Panc1 (cell line): ENCODE measurements at regions not wholly inside any gene's neighbourhood (a gene's known extent, or its start where the extent isn't known, plus 50 kb on each side); places are given as distances from the start of the nearest gene placed in this dataset.
"Not testable (repeated sequence)": the region's sequence is repeated elsewhere in the genome, so short reads cannot be mapped to it uniquely, and the experiment has no call there.

Experiments used
- ATAC-seq: fragments of 200-7000 bp; cut with Tn5 transposase; 2 replicates; pipeline ENCODE4 v1.9.1; 2020; ENCODE audit warnings: mild to moderate bottlenecking, moderate library complexity
- BruUV-seq: library from RNA; stranded (reverse); fragments of 400-500 nt; replicated peaks from 2 replicates; lab custom pipeline; 2021; lab: Mats Ljungman, UMichigan
- CTCF ChIA-PET: fragments of 300-600 bp; sonication (Branson Sonifier 250); formaldehyde crosslinking; loops from one replicate; lab custom pipeline; 2022; ENCODE audit warnings: antibody characterized with exemption; lab: Charles Lee
- POLR2A ChIA-PET: fragments of 300-600 bp; sonication (Branson Sonifier 250); formaldehyde crosslinking; loops from one replicate; lab custom pipeline; 2022; ENCODE audit warnings: antibody characterized with exemption; lab: Charles Lee
- DNase-seq: peaks from one replicate; pipeline ENCODE4 v3.0.0-alpha.2; 2010; ENCODE audit warnings: low read depth, low spot score
- H3K27ac ChIP-seq: 2 replicates; pipeline ENCODE4 v1.5.1; 2011; ENCODE audit warnings: mild to moderate bottlenecking, low read length, inconsistent platforms
- H3K27me3 ChIP-seq: fragments of 200-500 bp; sonication (Bioruptor generic); 2 replicates; pipeline ENCODE4 v1.6.0; 2014; ENCODE audit warnings: low read length, inconsistent platforms; ENCODE audit not compliant: control insufficient read depth, insufficient read depth
- H3K36me3 ChIP-seq: fragments of 200-500 bp; sonication (Bioruptor generic); 2 replicates; pipeline ENCODE4 v1.5.1; 2014; ENCODE audit warnings: inconsistent platforms, mild to moderate bottlenecking, low read length, moderate library complexity; ENCODE audit not compliant: control insufficient read depth, insufficient read depth
- H3K4me1 ChIP-seq: 2 replicates; pipeline ENCODE4 v1.5.1; 2011; ENCODE audit warnings: inconsistent platforms, mild to moderate bottlenecking, low read length, moderate library complexity; ENCODE audit not compliant: control insufficient read depth, insufficient read depth
- H3K4me3 ChIP-seq, 2 experiments: 2 replicates each; pipeline ENCODE4 v1.5.1; 2011 to 2012; ENCODE audit warnings: low read depth in 2 of 2, low read length in 2 of 2, mild to moderate bottlenecking in 2 of 2, inconsistent platforms in 1 of 2, moderate library complexity in 1 of 2
- H3K9me3 ChIP-seq: fragments of 200-500 bp; sonication (Bioruptor generic); 2 replicates; pipeline ENCODE4 v1.5.1; 2014; ENCODE audit warnings: low read depth, mild to moderate bottlenecking, inconsistent platforms, low read length, moderate library complexity; ENCODE audit not compliant: control insufficient read depth, insufficient read depth
- POLR2AphosphoS5 ChIP-seq: IDR thresholded peaks from 2 replicates; pipeline ENCODE4 v1.6.1; 2012; ENCODE audit warnings: mild to moderate bottlenecking, low read depth, low read length, moderate library complexity
- SIN3A ChIP-seq: IDR thresholded peaks from 2 replicates; pipeline ENCODE4 v1.6.1; 2012; ENCODE audit warnings: low read depth, mild to moderate bottlenecking, low read length, moderate library complexity, borderline replicate concordance; ENCODE audit not compliant: insufficient read depth
- TCF7L2 ChIP-seq: IDR thresholded peaks from 2 replicates; pipeline ENCODE4 v1.6.1; 2011; ENCODE audit warnings: mild to moderate bottlenecking, low read depth, low read length, inconsistent platforms
- in situ Hi-C: cut with HindIII; loops from 2 replicates; pipeline ENCODE4 v1.10.0; 2016; ENCODE audit warnings: low sequenced_read_pairs, low pct_unique_long_range_greater_than_20kb
- intact Hi-C: fragments of 100-400 bp; cut with micrococcal nuclease; formaldehyde crosslinking; loops from one replicate; pipeline ENCODE4 v1.10.0; 2022; ENCODE audit not compliant: unreplicated experiment
- TF ChIP-seq, protein P1 (sequence below), 2 experiments: IDR thresholded peaks; 2 replicates each; pipeline ENCODE4 v1.6.1; 2011 to 2012; ENCODE audit warnings: low read depth in 2 of 2, control low read depth in 1 of 2, low read length in 1 of 2, mild to moderate bottlenecking in 1 of 2, moderate library complexity in 1 of 2; ENCODE audit not compliant: insufficient read depth in 1 of 2
- TF ChIP-seq, protein P2 (sequence below): fragments of 450-650 bp; IDR thresholded peaks from 2 replicates; pipeline ENCODE4 v1.5.1; 2017; ENCODE audit warnings: mild to moderate bottlenecking

GRCh38 chr1:181319907-181320306 is 163.4 kb upstream of the CACNA1E start:
- no TSS peak for BruUV-seq
- CTCF ChIA-PET, result no interaction called here

DNA sequence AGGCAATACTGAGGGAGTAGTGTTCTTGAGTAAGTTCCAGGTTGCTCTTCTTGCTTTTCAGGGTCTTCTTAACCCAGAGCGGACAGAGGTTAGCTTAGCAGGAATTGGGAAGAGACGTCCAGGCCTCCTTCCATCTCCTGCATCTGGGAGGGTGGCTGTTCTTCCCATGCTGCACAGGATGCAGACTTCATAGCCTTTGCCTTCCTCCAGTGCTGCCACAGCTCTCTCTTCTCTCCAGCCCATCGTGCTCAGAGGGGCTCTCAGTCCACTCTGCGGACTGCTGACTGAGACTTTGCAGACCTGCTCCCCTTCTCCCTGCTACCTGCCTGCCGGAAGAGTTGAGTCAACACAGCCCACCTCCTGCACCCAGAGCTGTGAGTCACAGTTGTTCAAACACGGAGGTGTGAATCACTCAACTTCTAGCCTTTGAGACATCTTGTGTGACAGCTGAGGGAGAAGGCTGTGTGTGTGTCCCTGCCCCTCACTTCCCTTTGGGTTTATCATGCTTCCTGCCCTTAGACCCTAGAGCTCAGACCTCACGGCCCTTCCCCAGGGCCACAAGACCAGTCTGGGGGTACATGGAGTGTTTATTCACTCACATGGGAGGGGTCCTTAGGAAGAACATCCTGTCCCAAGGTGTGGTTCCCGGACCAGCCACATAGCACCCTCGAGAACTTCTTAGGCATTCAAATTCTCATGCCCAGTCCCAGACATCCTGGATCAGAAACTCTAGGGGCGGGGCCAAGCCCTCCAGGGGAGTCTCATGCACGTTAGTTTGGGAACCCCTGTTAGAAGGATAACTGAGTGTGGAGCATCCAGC is 158.3 kb upstream of the CACNA1E start:
- H3K27ac ChIP-seq, result no peak overlapping the region
- DNase-seq (no peak), ATAC-seq (peak; percentile 76)
- TF ChIP-seq POLR2AphosphoS5 (no peak), SIN3A (no peak), TCF7L2 (no peak)
- TF ChIP-seq, protein P1, sequence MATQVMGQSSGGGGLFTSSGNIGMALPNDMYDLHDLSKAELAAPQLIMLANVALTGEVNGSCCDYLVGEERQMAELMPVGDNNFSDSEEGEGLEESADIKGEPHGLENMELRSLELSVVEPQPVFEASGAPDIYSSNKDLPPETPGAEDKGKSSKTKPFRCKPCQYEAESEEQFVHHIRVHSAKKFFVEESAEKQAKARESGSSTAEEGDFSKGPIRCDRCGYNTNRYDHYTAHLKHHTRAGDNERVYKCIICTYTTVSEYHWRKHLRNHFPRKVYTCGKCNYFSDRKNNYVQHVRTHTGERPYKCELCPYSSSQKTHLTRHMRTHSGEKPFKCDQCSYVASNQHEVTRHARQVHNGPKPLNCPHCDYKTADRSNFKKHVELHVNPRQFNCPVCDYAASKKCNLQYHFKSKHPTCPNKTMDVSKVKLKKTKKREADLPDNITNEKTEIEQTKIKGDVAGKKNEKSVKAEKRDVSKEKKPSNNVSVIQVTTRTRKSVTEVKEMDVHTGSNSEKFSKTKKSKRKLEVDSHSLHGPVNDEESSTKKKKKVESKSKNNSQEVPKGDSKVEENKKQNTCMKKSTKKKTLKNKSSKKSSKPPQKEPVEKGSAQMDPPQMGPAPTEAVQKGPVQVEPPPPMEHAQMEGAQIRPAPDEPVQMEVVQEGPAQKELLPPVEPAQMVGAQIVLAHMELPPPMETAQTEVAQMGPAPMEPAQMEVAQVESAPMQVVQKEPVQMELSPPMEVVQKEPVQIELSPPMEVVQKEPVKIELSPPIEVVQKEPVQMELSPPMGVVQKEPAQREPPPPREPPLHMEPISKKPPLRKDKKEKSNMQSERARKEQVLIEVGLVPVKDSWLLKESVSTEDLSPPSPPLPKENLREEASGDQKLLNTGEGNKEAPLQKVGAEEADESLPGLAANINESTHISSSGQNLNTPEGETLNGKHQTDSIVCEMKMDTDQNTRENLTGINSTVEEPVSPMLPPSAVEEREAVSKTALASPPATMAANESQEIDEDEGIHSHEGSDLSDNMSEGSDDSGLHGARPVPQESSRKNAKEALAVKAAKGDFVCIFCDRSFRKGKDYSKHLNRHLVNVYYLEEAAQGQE (IDR thresholded peaks at IDR 0.05; ENCODE audit: insufficient read depth in 1 of 2, low read depth in 2 of 2, low read length in 1 of 2), result no peak
- TF ChIP-seq, protein P2, sequence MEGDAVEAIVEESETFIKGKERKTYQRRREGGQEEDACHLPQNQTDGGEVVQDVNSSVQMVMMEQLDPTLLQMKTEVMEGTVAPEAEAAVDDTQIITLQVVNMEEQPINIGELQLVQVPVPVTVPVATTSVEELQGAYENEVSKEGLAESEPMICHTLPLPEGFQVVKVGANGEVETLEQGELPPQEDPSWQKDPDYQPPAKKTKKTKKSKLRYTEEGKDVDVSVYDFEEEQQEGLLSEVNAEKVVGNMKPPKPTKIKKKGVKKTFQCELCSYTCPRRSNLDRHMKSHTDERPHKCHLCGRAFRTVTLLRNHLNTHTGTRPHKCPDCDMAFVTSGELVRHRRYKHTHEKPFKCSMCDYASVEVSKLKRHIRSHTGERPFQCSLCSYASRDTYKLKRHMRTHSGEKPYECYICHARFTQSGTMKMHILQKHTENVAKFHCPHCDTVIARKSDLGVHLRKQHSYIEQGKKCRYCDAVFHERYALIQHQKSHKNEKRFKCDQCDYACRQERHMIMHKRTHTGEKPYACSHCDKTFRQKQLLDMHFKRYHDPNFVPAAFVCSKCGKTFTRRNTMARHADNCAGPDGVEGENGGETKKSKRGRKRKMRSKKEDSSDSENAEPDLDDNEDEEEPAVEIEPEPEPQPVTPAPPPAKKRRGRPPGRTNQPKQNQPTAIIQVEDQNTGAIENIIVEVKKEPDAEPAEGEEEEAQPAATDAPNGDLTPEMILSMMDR, result no peak
- H3K4me1 ChIP-seq, result no peaks in the 10 kb centered on the region
- peaks cover 2% of the 10 kb centered on the region; the same call in 1 of the 2 replicates for H3K27me3 ChIP-seq
- intact Hi-C loops (no loop called here), in situ Hi-C loops (no loop called here)
- no peak overlapping the region for H3K4me3 ChIP-seq
- CTCF ChIA-PET, result no interaction called here
- no peaks in the 10 kb centered on the region for H3K36me3 ChIP-seq
- BruUV-seq, result no TSS peak
- POLR2A ChIA-PET, result no interaction called here
- no peaks in the 10 kb centered on the region for H3K9me3 ChIP-seq

More at GRCh38 chr1:181319907-181320306, 163.4 kb upstream of the CACNA1E start:
- in situ Hi-C loops (no loop called here), intact Hi-C loops (no loop called here)
- TF ChIP-seq SIN3A, result no peak
- TF ChIP-seq POLR2AphosphoS5, result no peak
- no peak for TF ChIP-seq TCF7L2
- TF ChIP-seq, protein P1 (IDR thresholded peaks at IDR 0.05; ENCODE audit: insufficient read depth in 1 of 2, low read depth in 2 of 2, low read length in 1 of 2), result no peak
- TF ChIP-seq, protein P2, result no peak
- Histone ChIP-seq H3K27ac (no peak overlapping the region), H3K36me3 (no peaks in the 10 kb centered on the region), H3K4me3 (no peak overlapping the region), H3K27me3 (peaks cover 33% of the 10 kb centered on the region), H3K4me1 (no peaks in the 10 kb centered on the region), H3K9me3 (no peaks in the 10 kb centered on the region)
- POLR2A ChIA-PET, result no interaction called here
- ATAC-seq (no peak), DNase-seq (no peak)

GRCh38 chr1:181325765-181326164 is 157.6 kb upstream of the CACNA1E start:
- intact Hi-C loops, result not testable (repeated sequence)

More at GRCh38 chr1:181325765-181326164, 157.6 kb upstream of the CACNA1E start:
- ATAC-seq, BruUV-seq, H3K27me3 ChIP-seq, in situ Hi-C loops, POLR2A ChIA-PET, H3K4me3 ChIP-seq, H3K27ac ChIP-seq, CTCF ChIA-PET, H3K4me1 ChIP-seq, H3K36me3 ChIP-seq, H3K9me3 ChIP-seq, DNase-seq: not testable (repeated sequence)
